HCT116 (cell line): ENCODE measurements at regions not wholly inside any gene's neighbourhood (a gene's known extent, or its start where the extent isn't known, plus 50 kb on each side); places are given as distances from the start of the nearest gene placed in this dataset.

Experiments used
- ATAC-seq: fragments of 200-7000 bp; cut with Tn5 transposase; 2 replicates; pipeline ENCODE4 v1.9.1; 2020; ENCODE audit warnings: mild to moderate bottlenecking, moderate library complexity
- BruUV-seq: library from RNA; stranded (reverse); fragments of 400-500 nt; replicated peaks from 2 replicates; lab custom pipeline; 2021; lab: Mats Ljungman, UMichigan
- CTCF ChIA-PET: fragments of 300-600 bp; sonication (Branson Sonifier 250); formaldehyde crosslinking; loops from one replicate; lab custom pipeline; 2021; ENCODE audit warnings: antibody characterized with exemption; lab: Charles Lee
- POLR2A ChIA-PET: fragments of 300-600, 350-600 bp; sonication (Branson Sonifier 250); formaldehyde crosslinking; loops from one replicate; lab custom pipeline; 2021; ENCODE audit warnings: antibody characterized with exemption; lab: Charles Lee
- RAD21 ChIA-PET, 2 experiments: fragments of 300-600 bp; sonication (Branson Sonifier 250); formaldehyde crosslinking; loops; one replicate each; lab custom pipeline; 2023; ENCODE audit warnings: low total read pairs in 2 of 2; ENCODE audit not compliant: uncharacterized antibody in 2 of 2, unreplicated experiment in 2 of 2, low non-redundant PET in 1 of 2; lab: Charles Lee
- DNase-seq: peaks from one replicate; pipeline ENCODE4 v3.0.0-alpha.2; 2010; ENCODE audit warnings: low read depth, low spot score
- H2AFZ ChIP-seq: fragments of 200-600 bp; shearing (Covaris generic), sonication (generic); 2 replicates; pipeline ENCODE4 v1.6.1; 2017; ENCODE audit warnings: low read depth, mixed run types, mixed read lengths, antibody characterized with exemption, low read length; ENCODE audit not compliant: poor library complexity, severe bottlenecking
- H3K27ac ChIP-seq: 2 replicates; pipeline ENCODE4 v1.5.1; 2012; ENCODE audit warnings: low read depth, low read length
- H3K27me3 ChIP-seq: fragments of 200-600 bp; sonication (generic); 2 replicates; pipeline ENCODE4 v1.6.1; 2016; ENCODE audit warnings: mixed run types, low read length, mixed read lengths; ENCODE audit not compliant: insufficient read depth
- H3K36me3 ChIP-seq, 2 experiments: fragments of 200-500 bp in 1 of 2; fragments of 200-600 bp in 1 of 2; sonication (Bioruptor generic) in 1 of 2; sonication (generic) in 1 of 2; 2 replicates each; pipeline versions ENCODE4 v1.5.1 to v1.6.1; 2014 to 2016; ENCODE audit warnings: low read length in 2 of 2, inconsistent platforms in 1 of 2, mixed read lengths in 1 of 2, mixed run types in 1 of 2; ENCODE audit not compliant: insufficient read depth in 2 of 2, control insufficient read depth in 1 of 2
- H3K4me1 ChIP-seq, 2 experiments: fragments of 200-600 bp in 1 of 2; sonication (generic) in 1 of 2; 2 replicates each; pipeline versions ENCODE4 v1.5.1 to v1.6.1; 2012 to 2017; ENCODE audit warnings: low read length in 2 of 2, inconsistent platforms in 1 of 2, mild to moderate bottlenecking in 1 of 2, mixed read lengths in 1 of 2, mixed run types in 1 of 2, moderate library complexity in 1 of 2; ENCODE audit not compliant: insufficient read depth in 2 of 2, control insufficient read depth in 1 of 2
- H3K4me2 ChIP-seq: fragments of 200-600 bp; sonication (generic); 2 replicates; pipeline ENCODE4 v1.6.1; 2017; ENCODE audit warnings: mixed run types, low read length, mixed read lengths
- H3K4me3 ChIP-seq, 2 experiments: fragments of 200-600 bp in 1 of 2; sonication (generic) in 1 of 2; replicated peaks in 1 of 2; 2 replicates each; pipeline ENCODE4 v1.5.1; 2011 to 2016; ENCODE audit warnings: low read length in 2 of 2, control low read depth in 1 of 2, low read depth in 1 of 2, mild to moderate bottlenecking in 1 of 2, mixed read lengths in 1 of 2, mixed run types in 1 of 2
- H3K79me2 ChIP-seq: fragments of 200-600 bp; sonication (generic); 2 replicates; pipeline ENCODE4 v1.6.1; 2017; ENCODE audit warnings: mild to moderate bottlenecking, mixed run types, low read length, moderate library complexity, mixed read lengths; ENCODE audit not compliant: insufficient read depth
- H3K9ac ChIP-seq: fragments of 200-600 bp; sonication (generic); 2 replicates; pipeline ENCODE4 v1.6.1; 2016; ENCODE audit warnings: low read length, mixed read lengths
- H3K9me2 ChIP-seq: fragments of 200-600 bp; sonication (generic), shearing (Covaris generic); 2 replicates; pipeline ENCODE4 v1.6.1; 2017; ENCODE audit warnings: mixed run types, mild to moderate bottlenecking, moderate library complexity; ENCODE audit not compliant: insufficient read depth
- H3K9me3 ChIP-seq, 2 experiments: fragments of 200-500 bp in 1 of 2; fragments of 200-600 bp in 1 of 2; sonication (Bioruptor generic) in 1 of 2; sonication (generic) in 1 of 2; 2 replicates each; pipeline ENCODE4 v1.6.1; 2014 to 2017; ENCODE audit warnings: low read length in 2 of 2, mixed read lengths in 2 of 2, inconsistent platforms in 1 of 2, low read depth in 1 of 2, mild to moderate bottlenecking in 1 of 2, mixed run types in 1 of 2, moderate library complexity in 1 of 2; ENCODE audit not compliant: control insufficient read depth in 1 of 2, insufficient read depth in 1 of 2
- H4K20me1 ChIP-seq: fragments of 200-600 bp; sonication (generic), shearing (Covaris generic); 2 replicates; pipeline ENCODE4 v1.6.1; 2017; ENCODE audit warnings: mixed run types, mild to moderate bottlenecking, moderate library complexity; ENCODE audit not compliant: insufficient read depth
- EGR1 ChIP-seq: IDR thresholded peaks from 2 replicates; pipeline ENCODE4 v1.6.1; 2012; ENCODE audit warnings: low read depth
- EZH2 ChIP-seq: fragments of 200-600 bp; sonication (generic); IDR thresholded peaks from 2 replicates; pipeline ENCODE4 v1.6.1; 2017; ENCODE audit warnings: antibody characterized with exemption, mixed run types
- EZH2phosphoT487 ChIP-seq: fragments of 200-600 bp; IDR thresholded peaks from 2 replicates; pipeline ENCODE4 v1.6.1; 2018; ENCODE audit warnings: antibody characterized with exemption, borderline replicate concordance
- FOSL1 ChIP-seq: IDR thresholded peaks from 2 replicates; pipeline ENCODE4 v1.6.1; 2012; ENCODE audit warnings: low read depth
- JUND ChIP-seq: IDR thresholded peaks from 2 replicates; pipeline ENCODE4 v1.6.1; 2012
- MAX ChIP-seq: IDR thresholded peaks from 2 replicates; pipeline ENCODE4 v1.6.1; 2012
- POLR2A ChIP-seq: IDR thresholded peaks from 2 replicates; pipeline ENCODE4 v1.7.0; 2011; ENCODE audit warnings: borderline replicate concordance; ENCODE audit not compliant: insufficient read depth, insufficient read length; ENCODE audit errors: extremely low read depth
- POLR2AphosphoS5 ChIP-seq: IDR thresholded peaks from 2 replicates; pipeline ENCODE4 v1.6.1; 2011; ENCODE audit warnings: mild to moderate bottlenecking, low read depth, low read length, moderate library complexity
- RAD21 ChIP-seq: IDR thresholded peaks from 2 replicates; pipeline ENCODE4 v1.6.1; 2012; ENCODE audit warnings: low read depth, mild to moderate bottlenecking
- REST ChIP-seq: IDR thresholded peaks from 2 replicates; pipeline ENCODE4 v1.6.1; 2012; ENCODE audit warnings: low read depth
- SP1 ChIP-seq: IDR thresholded peaks from 2 replicates; pipeline ENCODE4 v1.6.1; 2012; ENCODE audit warnings: low read depth
- SRF ChIP-seq: IDR thresholded peaks from 2 replicates; pipeline ENCODE4 v1.6.1; 2012; ENCODE audit warnings: low read depth
- TCF7L2 ChIP-seq: IDR thresholded peaks from 2 replicates; pipeline ENCODE4 v1.7.0; 2011; ENCODE audit warnings: borderline replicate concordance, inconsistent platforms; ENCODE audit not compliant: insufficient read depth, insufficient read length; ENCODE audit errors: extremely low read depth
- ZNF274 ChIP-seq: fragments of 200-500 bp; sonication (Bioruptor generic); IDR thresholded peaks from 2 replicates; pipeline ENCODE4 v1.6.1; 2014; ENCODE audit warnings: mild to moderate bottlenecking, low read depth, low read length, inconsistent platforms
- intact Hi-C: fragments of 100-400 bp; cut with micrococcal nuclease; formaldehyde crosslinking; loops from 2 replicates; pipeline ENCODE4 v1.10.0; 2022

- ChIA-PET CTCF (no interaction called here), POLR2A (no interaction called here), RAD21 (no interaction called here)
- intact Hi-C loops: no loop called here
- no peaks in the 10 kb centered on the region for H3K9me2 ChIP-seq
- H3K79me2 ChIP-seq: no peaks in the 10 kb centered on the region
- no TSS peak for BruUV-seq
- TF ChIP-seq SP1 (no peak), ZNF274 (no peak), TCF7L2 (no peak), SRF (no peak), POLR2A (no peak), JUND (no peak), EZH2 (no peak), EGR1 (no peak), EZH2phosphoT487 (no peak), REST (no peak), POLR2AphosphoS5 (no peak), MAX (no peak), RAD21 (no peak), FOSL1 (no peak)
- H3K27me3 ChIP-seq: no peaks in the 10 kb centered on the region
- H3K4me3 ChIP-seq: no peak overlapping the region
- no peak overlapping the region for H2AFZ ChIP-seq
- H4K20me1 ChIP-seq: no peaks in the 10 kb centered on the region
- H3K27ac ChIP-seq: no peak overlapping the region
- peaks cover 13 to 19% of the 10 kb centered on the region in 2 experiments; a peak in 2 of 4 replicates for H3K9me3 ChIP-seq
- ATAC-seq (no peak), DNase-seq (no peak)
- no peak overlapping the region for H3K9ac ChIP-seq
- no peaks in the 10 kb centered on the region for H3K36me3 ChIP-seq
- no peak overlapping the region for H3K4me2 ChIP-seq
- no peaks in the 10 kb centered on the region for H3K4me1 ChIP-seq
These were observed 1398.6 kb downstream of the MRPL39 start for GRCh38 chr21:24208562-24209260.
